Loucy (cell line): ENCODE measurements at regions not wholly inside any gene's neighbourhood (a gene's known extent, or its start where the extent isn't known, plus 50 kb on each side); places are given as distances from the start of the nearest gene placed in this dataset.

Experiments used
- H2AFZ ChIP-seq: fragments of 200-600 bp; sonication (generic); 2 replicates; pipeline ENCODE4 v1.6.0; 2016; ENCODE audit warnings: antibody characterized with exemption, mild to moderate bottlenecking, low read length, moderate library complexity
- H3F3A ChIP-seq: fragments of 200-600 bp; 2 replicates; pipeline ENCODE4 v1.6.0; 2016; ENCODE audit warnings: antibody characterized with exemption, low read depth, mild to moderate bottlenecking
- H3K27me3 ChIP-seq: fragments of 200-600 bp; sonication (generic); 2 replicates; pipeline ENCODE4 v1.6.1; 2014; ENCODE audit warnings: low read length, mild to moderate bottlenecking; ENCODE audit not compliant: insufficient read depth, poor library complexity, severe bottlenecking
- H3K36me3 ChIP-seq: fragments of 200-600 bp; sonication (generic); 2 replicates; pipeline ENCODE4 v1.6.1; 2016; ENCODE audit warnings: low read length; ENCODE audit not compliant: insufficient read depth
- H3K4me1 ChIP-seq: fragments of 200-600 bp; sonication (generic); 2 replicates; pipeline ENCODE4 v1.5.1; 2014; ENCODE audit warnings: low read length, mild to moderate bottlenecking; ENCODE audit not compliant: insufficient read depth, poor library complexity, severe bottlenecking
- H3K4me2 ChIP-seq: fragments of 200-600 bp; sonication (generic); 2 replicates; pipeline ENCODE4 v1.6.0; 2014; ENCODE audit warnings: antibody characterized with exemption, low read length, low read depth, mild to moderate bottlenecking; ENCODE audit not compliant: poor library complexity, severe bottlenecking
- H3K4me3 ChIP-seq: fragments of 200-600 bp; sonication (generic); 2 replicates; pipeline ENCODE4 v1.5.1; 2014; ENCODE audit warnings: low read length, mild to moderate bottlenecking, mixed read lengths; ENCODE audit not compliant: poor library complexity, severe bottlenecking
- H3K79me2 ChIP-seq: fragments of 200-600 bp; sonication (generic); 2 replicates; pipeline ENCODE4 v1.6.1; 2014; ENCODE audit warnings: low read length; ENCODE audit not compliant: insufficient read depth
- H3K9ac ChIP-seq: fragments of 200-600 bp; sonication (generic); 2 replicates; pipeline ENCODE4 v1.6.0; 2014; ENCODE audit warnings: mild to moderate bottlenecking, low read depth, low read length, moderate library complexity; ENCODE audit not compliant: poor library complexity, severe bottlenecking
- H3K9me2 ChIP-seq: fragments of 200-600 bp; sonication (generic); replicated peaks from 2 replicates; pipeline ENCODE4 v1.6.1; 2016; ENCODE audit warnings: low read depth, low read length, mixed read lengths
- H3K9me3 ChIP-seq: fragments of 200-600 bp; sonication (generic); 2 replicates; pipeline ENCODE4 v1.6.1; 2014; ENCODE audit warnings: mild to moderate bottlenecking, antibody characterized with exemption, low read length, low read depth; ENCODE audit not compliant: insufficient read depth
- H4K20me1 ChIP-seq: fragments of 200-600 bp; sonication (generic); 2 replicates; pipeline ENCODE4 v1.6.0; 2014; ENCODE audit warnings: antibody characterized with exemption, low read length, mild to moderate bottlenecking; ENCODE audit not compliant: insufficient read depth, poor library complexity, severe bottlenecking
- CTCF ChIP-seq: fragments of 200-600 bp; sonication (generic); conservative IDR thresholded peaks from 2 replicates; pipeline ENCODE4 v1.5.1; 2014; ENCODE audit warnings: mild to moderate bottlenecking, antibody characterized with exemption, low read length
- EZH2phosphoT487 ChIP-seq: fragments of 200-600 bp; IDR thresholded peaks from 2 replicates; pipeline ENCODE4 v1.6.1; 2018; ENCODE audit warnings: antibody characterized with exemption, mild to moderate bottlenecking, moderate library complexity, borderline replicate concordance

DNA sequence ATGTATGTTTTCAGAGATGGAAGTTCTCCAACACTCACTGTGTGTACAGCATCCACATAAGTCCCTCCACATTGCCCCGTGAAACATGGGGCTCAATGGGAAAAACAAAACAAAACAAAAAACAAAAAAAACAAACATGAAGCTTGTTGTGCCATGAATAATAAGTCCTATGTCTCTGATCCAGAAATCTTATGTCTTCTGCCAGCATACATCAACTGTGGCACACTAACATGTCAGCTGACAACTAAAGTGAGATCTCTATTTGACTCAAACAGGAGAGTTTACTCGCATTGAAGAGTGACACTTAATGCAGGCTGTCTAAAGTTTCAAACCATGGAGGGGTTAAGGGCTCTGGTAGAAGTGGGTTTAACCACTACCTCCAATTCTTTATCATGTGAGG lies 180.2 kb upstream of the ROBO1 start:
- TF ChIP-seq EZH2phosphoT487 (no peak), CTCF (no peak)
- Histone ChIP-seq H3K4me3 (no peak overlapping the region), H3K9ac (no peak overlapping the region), H3K9me3 (no peaks in the 10 kb centered on the region), H3K4me2 (no peak overlapping the region), H3K9me2 (no peaks in the 10 kb centered on the region), H4K20me1 (no peaks in the 10 kb centered on the region), H3K36me3 (no peaks in the 10 kb centered on the region), H2AFZ (no peak overlapping the region), H3F3A (no peaks in the 10 kb centered on the region), H3K27me3 (no peaks in the 10 kb centered on the region), H3K4me1 (no peaks in the 10 kb centered on the region), H3K79me2 (no peaks in the 10 kb centered on the region)

DNA sequence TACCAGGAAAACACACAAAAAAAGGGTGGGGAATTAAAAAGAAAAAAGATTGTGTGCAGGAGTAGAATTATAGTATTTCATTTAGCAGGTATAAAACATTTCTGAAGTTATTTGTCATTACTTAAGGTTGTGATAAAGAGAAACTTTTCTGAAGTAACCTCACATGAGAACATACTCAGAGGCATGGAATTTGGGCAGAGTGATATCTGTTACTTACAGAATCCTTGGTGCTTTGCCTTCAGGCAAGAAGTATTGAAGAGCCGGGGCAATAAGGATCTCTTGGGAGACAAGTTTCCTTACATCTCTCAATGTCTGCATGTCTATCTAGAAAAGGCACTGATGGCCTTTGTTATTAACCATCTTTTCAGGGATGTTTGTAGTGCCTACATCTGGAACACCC lies 179.7 kb upstream of the ROBO1 start:
- Histone ChIP-seq H3K9me3 (no peaks in the 10 kb centered on the region), H3K36me3 (no peaks in the 10 kb centered on the region), H2AFZ (no peak overlapping the region), H3K79me2 (no peaks in the 10 kb centered on the region), H4K20me1 (no peaks in the 10 kb centered on the region), H3K4me1 (no peaks in the 10 kb centered on the region), H3K4me3 (no peak overlapping the region), H3K9me2 (no peaks in the 10 kb centered on the region), H3F3A (no peaks in the 10 kb centered on the region), H3K9ac (no peak overlapping the region), H3K4me2 (no peak overlapping the region), H3K27me3 (no peaks in the 10 kb centered on the region)
- TF ChIP-seq CTCF = no peak
- TF ChIP-seq EZH2phosphoT487 = no peak

- H3K4me2 ChIP-seq = no peak overlapping the region
- no peaks in the 10 kb centered on the region for H3K36me3 ChIP-seq
- no peaks in the 10 kb centered on the region for H3K9me3 ChIP-seq
- no peak for TF ChIP-seq CTCF
- no peak for TF ChIP-seq EZH2phosphoT487
- no peak overlapping the region for H3K4me3 ChIP-seq
- no peaks in the 10 kb centered on the region for H4K20me1 ChIP-seq
- no peaks in the 10 kb centered on the region for H3K4me1 ChIP-seq
- no peaks in the 10 kb centered on the region for H3F3A ChIP-seq
- no peak overlapping the region for H3K9ac ChIP-seq
- H3K9me2 ChIP-seq = no peaks in the 10 kb centered on the region
- no peaks in the 10 kb centered on the region for H3K27me3 ChIP-seq
- H3K79me2 ChIP-seq = no peaks in the 10 kb centered on the region
- no peak overlapping the region for H2AFZ ChIP-seq
Measured at GRCh38 chr3:79937567-79937966, 169.8 kb upstream of the ROBO1 start.
